ENCODE measurements at regions not wholly inside any gene's neighbourhood (a gene's known extent, or its start where the extent isn't known, plus 50 kb on each side); places are given as distances from the start of the nearest gene placed in this dataset.
A peak's percentile ranks its signal among the peaks of the same experiment; 100 is the strongest.

DNA sequence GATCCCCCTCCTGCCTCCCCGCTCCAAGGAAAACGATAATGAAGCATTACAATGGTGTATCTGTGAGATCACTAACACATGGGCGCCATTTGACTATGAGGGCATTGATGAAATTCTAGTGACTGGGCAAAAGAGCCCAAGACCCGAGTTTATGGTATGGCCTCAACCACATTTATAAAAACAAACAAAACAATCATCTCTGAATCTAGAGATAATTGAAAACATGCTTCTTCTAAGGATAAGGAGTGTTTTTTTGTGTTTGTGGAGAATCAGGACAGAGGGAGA is 100.9 kb upstream of the SEMA6A start:
- Histone ChIP-seq H3K9ac (ENCODE audit: low read length) (no peak overlapping the region), H3K27me3 (ENCODE audit: insufficient read depth, low read length, poor library complexity) (no peaks in the 10 kb centered on the region), H3K4me1 (ENCODE audit: control insufficient read depth, low read depth, low read length) (peaks cover 2% of the 10 kb centered on the region), H4K8ac (ENCODE audit: low read depth, low read length) (no peak overlapping the region), H2BK15ac (replicated peaks; ENCODE audit: low read depth) (no peak overlapping the region), H3K18ac (ENCODE audit: low read length) (no peak overlapping the region), H3K79me1 (ENCODE audit: low read length) (no peaks in the 10 kb centered on the region), H3K27ac (ENCODE audit: low read depth, low read length) (no peak overlapping the region), H3K4ac (ENCODE audit: low read depth, low read length) (no peak overlapping the region), H2BK5ac (ENCODE audit: low read length) (no peak overlapping the region), H3K56ac (ENCODE audit: low read length) (no peak overlapping the region), H2BK120ac (ENCODE audit: low read depth, low read length) (no peak overlapping the region), H3K23ac (ENCODE audit: low read length) (no peak overlapping the region), H3K36me3 (ENCODE audit: control insufficient read depth, insufficient read depth, low read length) (no peaks in the 10 kb centered on the region), H3K4me3 (ENCODE audit: low read length) (no peak overlapping the region), H2AK5ac (ENCODE audit: low read length) (no peak overlapping the region), H3K79me2 (ENCODE audit: control insufficient read depth, insufficient read depth, low read length) (no peaks in the 10 kb centered on the region), H3K4me2 (ENCODE audit: low read length) (no peak overlapping the region), H4K5ac (ENCODE audit: low read length) (no peak overlapping the region)
- WGBS (ENCODE audit: extremely low coverage, insufficient coverage, low lambda C conversion rate), result no CpG with 5 or more reads among the region's 4 CpGs
- DNase-seq, result no peak

DNA sequence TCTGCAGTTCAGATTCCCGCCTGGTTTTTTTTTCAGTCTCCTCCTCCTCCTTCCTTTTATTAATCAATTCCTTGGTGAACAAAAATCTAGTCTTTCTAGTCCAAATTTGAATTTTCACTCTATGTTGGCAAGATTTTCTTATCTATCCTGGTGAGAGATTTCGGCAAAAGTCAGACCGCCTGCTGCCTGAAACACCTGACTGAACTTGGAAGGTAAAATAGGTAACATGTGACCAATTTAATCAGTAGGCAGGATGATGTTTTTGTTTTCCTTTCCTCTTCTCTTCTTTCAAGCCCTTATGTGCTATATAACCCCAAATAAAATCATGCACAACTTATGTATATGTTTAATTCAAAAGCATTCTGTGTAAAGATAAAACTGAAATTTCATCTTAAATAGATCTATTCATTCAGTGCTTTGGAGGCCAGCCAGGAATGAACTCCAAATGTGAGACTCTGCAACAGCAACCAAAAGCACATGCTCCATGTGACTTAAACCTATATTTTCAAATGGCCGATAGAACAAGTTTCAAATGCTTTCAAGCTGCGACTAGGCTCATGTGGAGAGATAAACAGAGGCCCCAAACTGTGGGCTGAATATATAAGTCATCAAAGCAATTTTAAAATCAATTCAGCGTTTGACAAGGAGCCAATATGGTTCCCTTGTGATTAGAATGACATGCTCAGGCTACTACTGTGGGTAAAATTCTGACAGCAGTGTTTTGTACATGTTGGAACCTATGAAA is 100.4 kb upstream of the SEMA6A start:
- Histone ChIP-seq H2BK5ac (ENCODE audit: low read length) (no peak overlapping the region), H3K4me2 (ENCODE audit: low read length) (no peak overlapping the region), H3K27me3 (ENCODE audit: insufficient read depth, low read length, poor library complexity) (no peaks in the 10 kb centered on the region), H3K9ac (ENCODE audit: low read length) (no peak overlapping the region), H2BK15ac (replicated peaks; ENCODE audit: low read depth) (no peak overlapping the region), H3K4ac (ENCODE audit: low read depth, low read length) (no peak overlapping the region), H4K5ac (ENCODE audit: low read length) (no peak overlapping the region), H3K36me3 (ENCODE audit: control insufficient read depth, insufficient read depth, low read length) (no peaks in the 10 kb centered on the region), H2BK120ac (ENCODE audit: low read depth, low read length) (no peak overlapping the region), H3K56ac (ENCODE audit: low read length) (no peak overlapping the region), H3K18ac (ENCODE audit: low read length) (no peak overlapping the region), H4K8ac (ENCODE audit: low read depth, low read length) (no peak overlapping the region), H3K23ac (ENCODE audit: low read length) (no peak overlapping the region), H2AK5ac (ENCODE audit: low read length) (no peak overlapping the region), H3K79me2 (ENCODE audit: control insufficient read depth, insufficient read depth, low read length) (no peaks in the 10 kb centered on the region), H3K79me1 (ENCODE audit: low read length) (no peaks in the 10 kb centered on the region), H3K27ac (ENCODE audit: low read depth, low read length) (no peak overlapping the region), H3K4me1 (ENCODE audit: control insufficient read depth, low read depth, low read length) (peaks cover 2% of the 10 kb centered on the region), H3K4me3 (ENCODE audit: low read length) (no peak overlapping the region)
- no CpG with 5 or more reads among the region's 6 CpGs for WGBS (ENCODE audit: extremely low coverage, insufficient coverage, low lambda C conversion rate)
- DNase-seq, result no peak

DNA sequence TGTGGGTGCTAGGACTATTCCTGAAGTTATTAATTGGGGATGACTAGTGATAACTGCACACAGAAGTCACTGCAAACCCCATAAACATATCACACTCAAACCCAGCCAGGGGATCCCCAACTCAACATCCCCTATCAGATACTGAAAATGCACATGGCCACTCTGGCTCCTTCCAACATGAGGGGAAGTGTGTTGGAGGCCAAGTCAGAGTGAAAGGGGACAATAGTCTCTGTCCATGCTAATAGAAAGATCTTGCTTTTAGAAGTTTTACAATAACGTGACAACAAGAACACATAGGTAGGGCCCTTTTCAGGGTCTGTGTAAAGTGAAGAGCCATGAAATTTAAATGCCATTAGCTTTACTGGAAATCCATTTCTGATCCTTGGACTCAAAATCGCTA is 98.8 kb upstream of the SEMA6A start:
- Histone ChIP-seq H3K36me3 (ENCODE audit: control insufficient read depth, insufficient read depth, low read length) (no peaks in the 10 kb centered on the region), H2BK15ac (replicated peaks; ENCODE audit: low read depth) (peak overlapping the region; percentile 85), H3K79me2 (ENCODE audit: control insufficient read depth, insufficient read depth, low read length) (no peaks in the 10 kb centered on the region), H3K79me1 (ENCODE audit: low read length) (no peaks in the 10 kb centered on the region), H3K4me2 (ENCODE audit: low read length) (no peak overlapping the region), H4K5ac (ENCODE audit: low read length) (no peak overlapping the region), H3K9ac (ENCODE audit: low read length) (no peak overlapping the region), H3K4me1 (ENCODE audit: control insufficient read depth, low read depth, low read length) (peaks cover 2% of the 10 kb centered on the region), H2BK5ac (ENCODE audit: low read length) (no peak overlapping the region), H3K27ac (ENCODE audit: low read depth, low read length) (no peak overlapping the region), H2AK5ac (ENCODE audit: low read length) (peak overlapping the region; percentile 59), H2BK120ac (ENCODE audit: low read depth, low read length) (no peak overlapping the region), H3K4ac (ENCODE audit: low read depth, low read length) (no peak overlapping the region), H3K56ac (ENCODE audit: low read length) (no peak overlapping the region), H3K27me3 (ENCODE audit: insufficient read depth, low read length, poor library complexity) (no peaks in the 10 kb centered on the region), H4K8ac (ENCODE audit: low read depth, low read length) (no peak overlapping the region), H3K18ac (ENCODE audit: low read length) (no peak overlapping the region), H3K4me3 (ENCODE audit: low read length) (no peak overlapping the region), H3K23ac (ENCODE audit: low read length) (no peak overlapping the region)
- WGBS (ENCODE audit: extremely low coverage, insufficient coverage, low lambda C conversion rate), result no CpG with 5 or more reads among the region's 2 CpGs
- DNase-seq, result no peak

DNA sequence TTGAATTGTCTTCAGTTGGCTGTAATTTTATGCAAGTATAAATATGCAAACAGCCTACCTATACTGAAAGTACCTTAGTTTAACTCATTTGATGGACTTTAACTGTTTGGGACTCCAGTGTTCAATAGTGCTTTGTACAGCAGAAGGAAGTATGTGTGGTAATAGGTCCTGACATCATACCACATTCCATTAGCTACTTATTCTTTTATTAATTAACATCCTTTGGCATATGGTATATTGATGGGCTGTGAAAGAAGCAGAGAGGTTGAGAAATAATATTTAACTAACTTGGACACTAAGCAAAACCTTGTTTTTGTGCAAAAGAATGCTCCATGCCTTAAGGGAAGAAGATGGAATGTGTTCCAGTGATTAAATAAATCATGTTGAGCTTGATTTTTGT is 97.6 kb upstream of the SEMA6A start:
- Histone ChIP-seq H3K4ac (ENCODE audit: low read depth, low read length) (no peak overlapping the region), H3K56ac (ENCODE audit: low read length) (no peak overlapping the region), H4K5ac (ENCODE audit: low read length) (no peak overlapping the region), H3K27ac (ENCODE audit: low read depth, low read length) (no peak overlapping the region), H3K23ac (ENCODE audit: low read length) (no peak overlapping the region), H3K79me2 (ENCODE audit: control insufficient read depth, insufficient read depth, low read length) (no peaks in the 10 kb centered on the region), H3K18ac (ENCODE audit: low read length) (no peak overlapping the region), H2BK15ac (replicated peaks; ENCODE audit: low read depth) (peak overlapping the region; percentile 96), H3K4me2 (ENCODE audit: low read length) (no peak overlapping the region), H3K36me3 (ENCODE audit: control insufficient read depth, insufficient read depth, low read length) (no peaks in the 10 kb centered on the region), H3K27me3 (ENCODE audit: insufficient read depth, low read length, poor library complexity) (no peaks in the 10 kb centered on the region), H2BK5ac (ENCODE audit: low read length) (no peak overlapping the region), H3K79me1 (ENCODE audit: low read length) (no peaks in the 10 kb centered on the region), H2AK5ac (ENCODE audit: low read length) (no peak overlapping the region), H3K9ac (ENCODE audit: low read length) (no peak overlapping the region), H3K4me1 (ENCODE audit: control insufficient read depth, low read depth, low read length) (peaks cover 2% of the 10 kb centered on the region), H3K4me3 (ENCODE audit: low read length) (no peak overlapping the region), H2BK120ac (ENCODE audit: low read depth, low read length) (no peak overlapping the region), H4K8ac (ENCODE audit: low read depth, low read length) (no peak overlapping the region)
- DNase-seq, result no peak

DNA sequence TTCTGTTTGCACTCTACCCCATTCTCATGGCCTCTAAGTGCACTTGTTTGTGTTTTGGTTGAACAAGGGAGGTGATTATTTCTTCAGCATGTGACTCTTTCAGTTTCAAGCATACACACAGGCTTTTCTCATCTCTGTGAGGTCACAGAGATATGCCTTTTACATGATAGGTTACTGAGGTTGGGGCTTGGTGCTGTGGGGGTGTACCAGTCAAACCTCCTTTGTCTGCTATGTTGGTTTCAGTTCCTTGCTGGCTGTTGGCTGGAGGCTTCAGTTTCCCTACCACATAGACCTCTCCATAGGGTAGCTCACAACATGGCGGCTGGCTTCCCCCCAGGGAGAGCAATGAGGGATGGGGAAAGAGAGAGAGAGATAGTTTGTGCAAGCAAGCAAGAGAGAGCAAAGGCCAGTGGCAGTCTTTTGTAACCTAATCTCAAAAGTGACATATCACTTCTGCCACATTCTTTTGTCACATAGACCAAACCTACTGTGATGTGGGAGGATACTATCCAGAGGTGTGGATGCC is 96.7 kb upstream of the SEMA6A start:
- Histone ChIP-seq H3K79me2 (ENCODE audit: control insufficient read depth, insufficient read depth, low read length) (no peaks in the 10 kb centered on the region), H3K79me1 (ENCODE audit: low read length) (no peaks in the 10 kb centered on the region), H3K27ac (ENCODE audit: low read depth, low read length) (no peak overlapping the region), H2BK120ac (ENCODE audit: low read depth, low read length) (no peak overlapping the region), H2AK5ac (ENCODE audit: low read length) (no peak overlapping the region), H3K18ac (ENCODE audit: low read length) (no peak overlapping the region), H3K4me1 (ENCODE audit: control insufficient read depth, low read depth, low read length) (peaks cover 2% of the 10 kb centered on the region), H3K56ac (ENCODE audit: low read length) (no peak overlapping the region), H3K4me2 (ENCODE audit: low read length) (no peak overlapping the region), H2BK5ac (ENCODE audit: low read length) (no peak overlapping the region), H3K36me3 (ENCODE audit: control insufficient read depth, insufficient read depth, low read length) (no peaks in the 10 kb centered on the region), H4K8ac (ENCODE audit: low read depth, low read length) (no peak overlapping the region), H3K9ac (ENCODE audit: low read length) (no peak overlapping the region), H2BK15ac (replicated peaks; ENCODE audit: low read depth) (no peak overlapping the region), H3K4ac (ENCODE audit: low read depth, low read length) (no peak overlapping the region), H4K5ac (ENCODE audit: low read length) (no peak overlapping the region), H3K4me3 (ENCODE audit: low read length) (no peak overlapping the region), H3K27me3 (ENCODE audit: insufficient read depth, low read length, poor library complexity) (no peaks in the 10 kb centered on the region), H3K23ac (ENCODE audit: low read length) (no peak overlapping the region)
- peak; percentile 74 for DNase-seq
- WGBS (ENCODE audit: extremely low coverage, insufficient coverage, low lambda C conversion rate), result no CpG with 5 or more reads among the region's 1 CpG
